ENCODE measurements at regions not wholly inside any gene's neighbourhood (a gene's known extent, or its start where the extent isn't known, plus 50 kb on each side); places are given as distances from the start of the nearest gene placed in this dataset.

DNA sequence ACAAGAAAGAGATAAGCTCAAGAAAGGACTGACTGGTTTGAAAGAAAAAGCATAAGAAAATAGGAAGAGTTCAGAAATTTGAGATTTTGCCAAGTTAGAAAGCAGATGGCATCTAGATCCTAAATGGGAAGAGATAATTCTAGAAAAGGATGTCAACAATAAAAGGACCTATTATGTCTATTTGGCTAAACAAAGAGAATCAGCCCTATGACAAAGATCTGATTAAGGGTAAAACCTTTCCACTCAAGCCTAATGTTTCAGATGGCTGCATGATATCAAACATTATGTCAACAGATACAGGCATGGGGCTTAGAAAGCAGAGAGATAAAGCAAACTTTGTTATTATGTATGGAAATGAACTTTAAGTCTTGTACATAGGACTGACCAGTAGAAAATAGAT, 465.0 kb upstream of the TRIB2 start:
- no peak for ATAC-seq (ENCODE audit: low read depth)
- no peaks in the 10 kb centered on the region for H3K4me1 Mint-ChIP-seq
- no peak overlapping the region for H3K4me3 Mint-ChIP-seq
- no peaks in the 10 kb centered on the region for H3K79me2 ChIP-seq (ENCODE audit: control insufficient read depth, insufficient read depth, low read length)
- H3K27ac Mint-ChIP-seq, result no peak overlapping the region
- no peak overlapping the region for H3K27ac ChIP-seq (ENCODE audit: low read length in 2 of 2)
- no peaks in the 10 kb centered on the region for H4K20me1 ChIP-seq (ENCODE audit: control insufficient read depth, insufficient read depth, low read length, poor library complexity, severe bottlenecking)
- H3K9ac ChIP-seq (ENCODE audit: low read length), result no peak overlapping the region
- no peaks in the 10 kb centered on the region for H3K4me1 ChIP-seq (ENCODE audit: control insufficient read depth in 2 of 2, insufficient read depth in 2 of 2, low read length in 2 of 2)
- CTCF ChIA-PET, result no interaction called here
- intact Hi-C loops (cut with micrococcal nuclease), result no loop called here
- H3K27me3 Mint-ChIP-seq, result no peaks in the 10 kb centered on the region
- no peak for DNase-seq
- no peak overlapping the region for H2AFZ ChIP-seq (ENCODE audit: insufficient read depth, low read depth, low read length, poor library complexity, severe bottlenecking)
- TF ChIP-seq, protein P1, sequence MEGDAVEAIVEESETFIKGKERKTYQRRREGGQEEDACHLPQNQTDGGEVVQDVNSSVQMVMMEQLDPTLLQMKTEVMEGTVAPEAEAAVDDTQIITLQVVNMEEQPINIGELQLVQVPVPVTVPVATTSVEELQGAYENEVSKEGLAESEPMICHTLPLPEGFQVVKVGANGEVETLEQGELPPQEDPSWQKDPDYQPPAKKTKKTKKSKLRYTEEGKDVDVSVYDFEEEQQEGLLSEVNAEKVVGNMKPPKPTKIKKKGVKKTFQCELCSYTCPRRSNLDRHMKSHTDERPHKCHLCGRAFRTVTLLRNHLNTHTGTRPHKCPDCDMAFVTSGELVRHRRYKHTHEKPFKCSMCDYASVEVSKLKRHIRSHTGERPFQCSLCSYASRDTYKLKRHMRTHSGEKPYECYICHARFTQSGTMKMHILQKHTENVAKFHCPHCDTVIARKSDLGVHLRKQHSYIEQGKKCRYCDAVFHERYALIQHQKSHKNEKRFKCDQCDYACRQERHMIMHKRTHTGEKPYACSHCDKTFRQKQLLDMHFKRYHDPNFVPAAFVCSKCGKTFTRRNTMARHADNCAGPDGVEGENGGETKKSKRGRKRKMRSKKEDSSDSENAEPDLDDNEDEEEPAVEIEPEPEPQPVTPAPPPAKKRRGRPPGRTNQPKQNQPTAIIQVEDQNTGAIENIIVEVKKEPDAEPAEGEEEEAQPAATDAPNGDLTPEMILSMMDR (IDR thresholded peaks at IDR 0.05), result no peak
- no peak for TF ChIP-seq EZH2 (IDR thresholded peaks at IDR 0.05; ENCODE audit: borderline replicate concordance, insufficient read depth, low read depth, low read length, poor library complexity, severe bottlenecking)
- POLR2A ChIA-PET, result no interaction called here
- no peaks in the 10 kb centered on the region for H3K9me3 ChIP-seq (ENCODE audit: control extremely low read depth in 1 of 3, control insufficient read depth in 2 of 3, insufficient read depth in 1 of 3, low read length in 2 of 3)
- H3K4me2 ChIP-seq (replicated peaks; ENCODE audit: low read depth, low read length, poor library complexity, severe bottlenecking), result no peak overlapping the region
- no peaks in the 10 kb centered on the region for H3K36me3 ChIP-seq (replicated peaks in 1 of 2; ENCODE audit: control extremely low read depth in 1 of 2, control insufficient read depth in 1 of 2, extremely low read depth in 1 of 2, insufficient read depth in 2 of 2, low read length in 1 of 2)
- no peaks in the 10 kb centered on the region for H3K27me3 ChIP-seq (replicated peaks in 1 of 4; ENCODE audit: control extremely low read depth in 1 of 4, control insufficient read depth in 3 of 4, insufficient read depth in 4 of 4, low read length in 3 of 4)
- no peak overlapping the region for H3K4me3 ChIP-seq (ENCODE audit: control extremely low read depth in 1 of 5, extremely low read depth in 1 of 5, insufficient read depth in 1 of 5, low read depth in 2 of 5, low read length in 4 of 5)
- H3K9me3 Mint-ChIP-seq (ENCODE audit: insufficient read depth), result peaks cover 2% of the 10 kb centered on the region

DNA sequence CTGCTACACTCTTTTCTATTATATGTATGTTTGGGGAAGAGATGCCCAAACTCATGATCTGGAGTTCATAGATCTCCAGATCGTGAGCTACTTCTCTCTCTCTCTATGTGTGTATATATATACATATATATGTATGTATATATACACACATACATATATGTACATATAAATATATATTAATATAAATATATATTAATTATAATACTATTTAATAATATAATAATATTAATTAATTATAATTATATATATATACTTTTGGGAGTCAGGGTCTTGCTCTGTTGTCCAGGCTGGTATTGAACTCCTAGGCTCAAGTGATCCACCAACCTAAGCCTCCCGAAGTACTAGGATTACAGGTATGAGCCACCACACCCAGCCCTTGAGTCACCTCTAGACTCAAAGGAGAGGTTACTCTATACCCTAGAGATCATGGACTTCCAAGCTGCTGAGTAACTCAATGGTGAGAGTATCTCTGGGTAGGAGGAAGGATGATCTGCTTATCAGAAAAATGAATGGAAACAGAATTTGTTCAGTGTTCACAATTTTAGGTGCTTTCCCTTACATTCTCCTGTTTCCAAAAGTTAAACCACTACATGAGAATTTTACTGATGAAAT, 463.5 kb upstream of the TRIB2 start:
- Histone ChIP-seq H3K9ac (ENCODE audit: low read length) (no peak overlapping the region), H3K79me2 (ENCODE audit: control insufficient read depth, insufficient read depth, low read length) (no peaks in the 10 kb centered on the region), H3K27ac (ENCODE audit: low read length in 2 of 2) (no peak overlapping the region), H3K36me3 (replicated peaks in 1 of 2; ENCODE audit: control extremely low read depth in 1 of 2, control insufficient read depth in 1 of 2, extremely low read depth in 1 of 2, insufficient read depth in 2 of 2, low read length in 1 of 2) (no peaks in the 10 kb centered on the region), H3K9me3 (ENCODE audit: control extremely low read depth in 1 of 3, control insufficient read depth in 2 of 3, insufficient read depth in 1 of 3, low read length in 2 of 3) (no peaks in the 10 kb centered on the region), H3K4me1 (ENCODE audit: control insufficient read depth in 2 of 2, insufficient read depth in 2 of 2, low read length in 2 of 2) (no peaks in the 10 kb centered on the region), H2AFZ (ENCODE audit: insufficient read depth, low read depth, low read length, poor library complexity, severe bottlenecking) (no peak overlapping the region), H4K20me1 (ENCODE audit: control insufficient read depth, insufficient read depth, low read length, poor library complexity, severe bottlenecking) (no peaks in the 10 kb centered on the region), H3K4me3 (ENCODE audit: control extremely low read depth in 1 of 5, extremely low read depth in 1 of 5, insufficient read depth in 1 of 5, low read depth in 2 of 5, low read length in 4 of 5) (no peak overlapping the region), H3K27me3 (replicated peaks in 1 of 4; ENCODE audit: control extremely low read depth in 1 of 4, control insufficient read depth in 3 of 4, insufficient read depth in 4 of 4, low read length in 3 of 4) (no peaks in the 10 kb centered on the region), H3K4me2 (replicated peaks; ENCODE audit: low read depth, low read length, poor library complexity, severe bottlenecking) (no peak overlapping the region)
- Mint-ChIP-seq H3K27me3 (no peaks in the 10 kb centered on the region), H3K9me3 (ENCODE audit: insufficient read depth) (peaks cover 2% of the 10 kb centered on the region), H3K4me1 (no peaks in the 10 kb centered on the region), H3K27ac (no peak overlapping the region), H3K4me3 (no peak overlapping the region)
- WGBS (ENCODE audit: insufficient coverage), result no CpG with 5 or more reads among the region's 2 CpGs
- intact Hi-C loops (cut with micrococcal nuclease), result no loop called here
- POLR2A ChIA-PET, result no interaction called here
- DNase-seq (no peak), ATAC-seq (ENCODE audit: low read depth) (no peak)
- TF ChIP-seq EZH2 (IDR thresholded peaks at IDR 0.05; ENCODE audit: borderline replicate concordance, insufficient read depth, low read depth, low read length, poor library complexity, severe bottlenecking), result no peak
- TF ChIP-seq, protein P1 (IDR thresholded peaks at IDR 0.05), result no peak
- CTCF ChIA-PET, result no interaction called here

Data from B cell (primary cell).